ENCODE measurements at regions not wholly inside any gene's neighbourhood (a gene's known extent, or its start where the extent isn't known, plus 50 kb on each side); places are given as distances from the start of the nearest gene placed in this dataset.

DNA sequence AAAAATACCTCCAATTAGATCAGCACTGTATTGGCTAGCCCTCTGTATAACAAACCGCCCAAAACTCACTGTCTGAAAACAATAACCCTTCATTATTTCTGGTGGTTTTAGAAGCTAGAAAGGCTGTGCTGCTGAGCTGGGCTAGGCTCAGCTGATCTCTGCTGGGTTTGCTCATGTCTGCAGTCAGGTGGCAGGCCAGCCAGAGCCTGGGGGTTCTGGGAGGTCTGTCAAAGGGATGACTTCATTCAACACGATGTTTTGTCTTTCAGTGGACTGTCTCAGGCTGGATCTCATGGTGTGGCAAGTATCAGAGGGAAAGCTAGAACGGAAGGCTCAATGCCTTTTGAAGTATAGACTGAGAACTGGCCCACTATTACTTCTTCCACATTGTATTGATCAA lies 335.1 kb upstream of the DMAC1 start:
- TF ChIP-seq, protein P1, sequence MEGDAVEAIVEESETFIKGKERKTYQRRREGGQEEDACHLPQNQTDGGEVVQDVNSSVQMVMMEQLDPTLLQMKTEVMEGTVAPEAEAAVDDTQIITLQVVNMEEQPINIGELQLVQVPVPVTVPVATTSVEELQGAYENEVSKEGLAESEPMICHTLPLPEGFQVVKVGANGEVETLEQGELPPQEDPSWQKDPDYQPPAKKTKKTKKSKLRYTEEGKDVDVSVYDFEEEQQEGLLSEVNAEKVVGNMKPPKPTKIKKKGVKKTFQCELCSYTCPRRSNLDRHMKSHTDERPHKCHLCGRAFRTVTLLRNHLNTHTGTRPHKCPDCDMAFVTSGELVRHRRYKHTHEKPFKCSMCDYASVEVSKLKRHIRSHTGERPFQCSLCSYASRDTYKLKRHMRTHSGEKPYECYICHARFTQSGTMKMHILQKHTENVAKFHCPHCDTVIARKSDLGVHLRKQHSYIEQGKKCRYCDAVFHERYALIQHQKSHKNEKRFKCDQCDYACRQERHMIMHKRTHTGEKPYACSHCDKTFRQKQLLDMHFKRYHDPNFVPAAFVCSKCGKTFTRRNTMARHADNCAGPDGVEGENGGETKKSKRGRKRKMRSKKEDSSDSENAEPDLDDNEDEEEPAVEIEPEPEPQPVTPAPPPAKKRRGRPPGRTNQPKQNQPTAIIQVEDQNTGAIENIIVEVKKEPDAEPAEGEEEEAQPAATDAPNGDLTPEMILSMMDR (IDR thresholded peaks at IDR 0.05) = no peak
- no peaks in the 10 kb centered on the region for H3K36me3 Mint-ChIP-seq
- ATAC-seq (no peak), DNase-seq (no peak)
- Histone ChIP-seq H3K4me1 (ENCODE audit: control insufficient read depth, insufficient read depth, low read length) (no peaks in the 10 kb centered on the region), H3K27me3 (ENCODE audit: control insufficient read depth, insufficient read depth, low read length) (no peaks in the 10 kb centered on the region), H3K4me3 (ENCODE audit: low read length) (no peak overlapping the region), H3K9me3 (ENCODE audit: control insufficient read depth, insufficient read depth, low read length) (no peaks in the 10 kb centered on the region), H3K36me3 (ENCODE audit: control insufficient read depth, insufficient read depth, low read length) (no peaks in the 10 kb centered on the region), H3K27ac (ENCODE audit: low read length) (no peak overlapping the region)
- H3K4me1 Mint-ChIP-seq = peaks cover 0 to 6% of the 10 kb centered on the region in 2 donors
- no peak overlapping the region for H3K4me3 Mint-ChIP-seq
- intact Hi-C loops (cut with micrococcal nuclease) = no loop called here
- no peak overlapping the region for H3K27ac Mint-ChIP-seq
- H3K9me3 Mint-ChIP-seq = no peaks in the 10 kb centered on the region
- WGBS (ENCODE audit: insufficient coverage) = 70% methylated on average over 2 of the region's 3 CpGs
- H3K27me3 Mint-ChIP-seq (ENCODE audit: low read depth in 2 of 2) = no peaks in the 10 kb centered on the region

- 71% methylated on average over 2 of the region's 2 CpGs for WGBS (ENCODE audit: insufficient coverage)
- ATAC-seq = no peak
- Histone ChIP-seq H3K4me1 (ENCODE audit: control insufficient read depth, insufficient read depth, low read length) (no peaks in the 10 kb centered on the region), H3K4me3 (ENCODE audit: low read length) (no peak overlapping the region), H3K27me3 (ENCODE audit: control insufficient read depth, insufficient read depth, low read length) (no peaks in the 10 kb centered on the region), H3K9me3 (ENCODE audit: control insufficient read depth, insufficient read depth, low read length) (no peaks in the 10 kb centered on the region), H3K36me3 (ENCODE audit: control insufficient read depth, insufficient read depth, low read length) (no peaks in the 10 kb centered on the region), H3K27ac (ENCODE audit: low read length) (no peak overlapping the region)
- peaks cover 0 to 6% of the 10 kb centered on the region in 2 donors for H3K4me1 Mint-ChIP-seq
- peaks cover 0 to 3% of the 10 kb centered on the region in 2 donors for H3K27me3 Mint-ChIP-seq (ENCODE audit: low read depth in 2 of 2)
- intact Hi-C loops (cut with micrococcal nuclease) = no loop called here
- no peaks in the 10 kb centered on the region for H3K9me3 Mint-ChIP-seq
- H3K27ac Mint-ChIP-seq = no peak overlapping the region
- DNase-seq = no peak
- H3K4me3 Mint-ChIP-seq = no peak overlapping the region
- H3K36me3 Mint-ChIP-seq = no peaks in the 10 kb centered on the region
- TF ChIP-seq, protein P1 (IDR thresholded peaks at IDR 0.05) = no peak
Observed at GRCh38 chr9:8133606-8134005, 334.0 kb upstream of the DMAC1 start.

DNA sequence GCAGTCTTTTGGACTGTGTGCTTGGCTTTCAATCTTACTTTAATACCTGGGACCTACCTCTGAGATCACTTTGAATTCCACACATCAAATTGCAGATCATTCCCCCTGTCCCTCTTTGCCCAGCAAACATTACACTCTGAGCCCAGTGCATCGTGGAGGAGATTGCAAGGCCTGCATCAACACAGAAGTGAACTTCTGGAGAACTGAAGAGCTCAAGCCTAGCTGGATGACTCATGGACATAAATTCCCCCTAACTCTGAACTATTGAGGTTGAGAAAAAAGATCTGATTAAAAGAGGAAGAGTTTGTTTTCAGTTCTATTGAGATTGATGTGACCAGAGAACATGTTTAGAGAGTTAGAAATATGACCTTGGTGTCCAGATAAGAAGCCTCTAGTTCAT lies 316.0 kb upstream of the DMAC1 start:
- Histone ChIP-seq H3K4me3 (ENCODE audit: low read length) (no peak overlapping the region), H3K4me1 (ENCODE audit: control insufficient read depth, insufficient read depth, low read length) (no peaks in the 10 kb centered on the region), H3K27ac (ENCODE audit: low read length) (no peak overlapping the region), H3K27me3 (ENCODE audit: control insufficient read depth, insufficient read depth, low read length) (no peaks in the 10 kb centered on the region), H3K36me3 (ENCODE audit: control insufficient read depth, insufficient read depth, low read length) (no peaks in the 10 kb centered on the region), H3K9me3 (ENCODE audit: control insufficient read depth, insufficient read depth, low read length) (no peaks in the 10 kb centered on the region)
- H3K4me1 Mint-ChIP-seq = peaks cover 7 to 23% of the 10 kb centered on the region in 2 donors
- DNase-seq (no peak), ATAC-seq (no peak)
- H3K27ac Mint-ChIP-seq = no peak overlapping the region
- no peak overlapping the region for H3K4me3 Mint-ChIP-seq
- TF ChIP-seq, protein P1 (IDR thresholded peaks at IDR 0.05) = no peak
- whole genome bisulfite sequencing (ENCODE audit: insufficient coverage) = 86% methylated on average over 1 of the region's 1 CpG
- H3K9me3 Mint-ChIP-seq = peaks cover 0 to 2% of the 10 kb centered on the region in 2 donors
- intact Hi-C loops (cut with micrococcal nuclease) = no loop called here
- H3K27me3 Mint-ChIP-seq (ENCODE audit: low read depth in 2 of 2) = peaks cover 0 to 2% of the 10 kb centered on the region in 2 donors
- H3K36me3 Mint-ChIP-seq = no peaks in the 10 kb centered on the region

- WGBS (ENCODE audit: insufficient coverage) = 47% methylated on average over 1 of the region's 1 CpG
- TF ChIP-seq, protein P1 (IDR thresholded peaks at IDR 0.05) = no peak
- H3K4me3 ChIP-seq (ENCODE audit: low read length) = no peak overlapping the region
- no peaks in the 10 kb centered on the region for H3K4me1 ChIP-seq (ENCODE audit: control insufficient read depth, insufficient read depth, low read length)
- no peak for ATAC-seq
- Mint-ChIP-seq H3K27me3 (ENCODE audit: low read depth in 2 of 2) (peaks cover 0 to 2% of the 10 kb centered on the region in 2 donors), H3K36me3 (no peaks in the 10 kb centered on the region), H3K9me3 (peaks cover 0 to 2% of the 10 kb centered on the region in 2 donors), H3K4me1 (peaks cover 7 to 23% of the 10 kb centered on the region in 2 donors), H3K27ac (no peak overlapping the region), H3K4me3 (no peak overlapping the region)
- no peak overlapping the region for H3K27ac ChIP-seq (ENCODE audit: low read length)
- H3K36me3 ChIP-seq (ENCODE audit: control insufficient read depth, insufficient read depth, low read length) = no peaks in the 10 kb centered on the region
- H3K27me3 ChIP-seq (ENCODE audit: control insufficient read depth, insufficient read depth, low read length) = no peaks in the 10 kb centered on the region
- no peak for DNase-seq
- intact Hi-C loops (cut with micrococcal nuclease) = no loop called here
- H3K9me3 ChIP-seq (ENCODE audit: control insufficient read depth, insufficient read depth, low read length) = no peaks in the 10 kb centered on the region
Observed at GRCh38 chr9:8114826-8115225, 315.2 kb upstream of the DMAC1 start.
